A673 (cell line): ENCODE measurements at regions not wholly inside any gene's neighbourhood (a gene's known extent, or its start where the extent isn't known, plus 50 kb on each side); places are given as distances from the start of the nearest gene placed in this dataset.

Experiments used
- BruUV-seq: library from RNA; stranded (reverse); fragments of 400-500 nt; replicated peaks from 2 replicates; lab custom pipeline; 2021; lab: Mats Ljungman, UMichigan
- CTCF ChIA-PET: fragments of 300-600 bp; sonication (Branson Sonifier 250); formaldehyde crosslinking; loops from one replicate; lab custom pipeline; 2022; ENCODE audit warnings: antibody characterized with exemption; lab: Charles Lee
- POLR2A ChIA-PET: fragments of 300-600 bp; sonication (Branson Sonifier 250); formaldehyde crosslinking; loops from one replicate; lab custom pipeline; 2022; ENCODE audit warnings: antibody characterized with exemption; ENCODE audit not compliant: low non-redundant PET; lab: Charles Lee
- DNase-seq: peaks from one replicate; pipeline ENCODE4 v3.0.0-alpha.2; 2015; ENCODE audit warnings: low spot score
- H3K27ac ChIP-seq: fragments of 200-600 bp; sonication (generic); 2 replicates; pipeline ENCODE4 v1.5.1; 2016; ENCODE audit warnings: mixed run types, low read depth, mild to moderate bottlenecking, mixed read lengths, antibody characterized with exemption, low read length; ENCODE audit not compliant: poor library complexity, severe bottlenecking
- H3K27me3 ChIP-seq: fragments of 200-600 bp; sonication (generic); replicated peaks from 2 replicates; pipeline ENCODE4 v1.6.1; 2017; ENCODE audit warnings: mixed run types, low read depth, mild to moderate bottlenecking, mixed read lengths, antibody characterized with exemption, low read length; ENCODE audit not compliant: insufficient read depth, poor library complexity
- H3K36me3 ChIP-seq: fragments of 200-600 bp; sonication (generic); 2 replicates; pipeline ENCODE4 v1.6.1; 2016; ENCODE audit warnings: mixed run types, mild to moderate bottlenecking, mixed read lengths, antibody characterized with exemption, low read length; ENCODE audit not compliant: insufficient read depth, poor library complexity, severe bottlenecking
- H3K4me1 ChIP-seq: fragments of 200-600 bp; sonication (generic); 2 replicates; pipeline ENCODE4 v1.6.1; 2017; ENCODE audit warnings: mixed run types, mild to moderate bottlenecking, mixed read lengths, antibody characterized with exemption, low read length; ENCODE audit not compliant: insufficient read depth, poor library complexity, severe bottlenecking
- H3K4me3 ChIP-seq: fragments of 200-600 bp; sonication (generic); 2 replicates; pipeline ENCODE4 v1.5.1; 2016; ENCODE audit warnings: low read depth, mixed run types, mild to moderate bottlenecking, mixed read lengths, low read length; ENCODE audit not compliant: poor library complexity, severe bottlenecking
- H3K9me3 ChIP-seq: fragments of 200-600 bp; sonication (generic); 2 replicates; pipeline ENCODE4 v1.6.1; 2016; ENCODE audit warnings: mixed run types, low read depth, mild to moderate bottlenecking, mixed read lengths, antibody characterized with exemption, low read length; ENCODE audit not compliant: poor library complexity, severe bottlenecking
- EZH2 ChIP-seq: fragments of 200-600 bp; sonication (generic); IDR thresholded peaks from 2 replicates; pipeline ENCODE4 v1.6.1; 2017; ENCODE audit warnings: borderline replicate concordance, low read depth, mild to moderate bottlenecking, mixed read lengths, antibody characterized with exemption, low read length; ENCODE audit not compliant: poor library complexity, severe bottlenecking
- intact Hi-C: fragments of 100-400 bp; cut with micrococcal nuclease; formaldehyde crosslinking; loops from one replicate; pipeline ENCODE4 v1.10.0; 2022; ENCODE audit not compliant: unreplicated experiment
- TF ChIP-seq, protein P1 (sequence below): fragments of 300-800, 200-600 bp; sonication (generic); conservative IDR thresholded peaks from 2 replicates; pipeline ENCODE4 v1.5.1; 2017; ENCODE audit warnings: low read depth, mild to moderate bottlenecking, antibody characterized with exemption, low read length, moderate library complexity, mixed read lengths

DNA sequence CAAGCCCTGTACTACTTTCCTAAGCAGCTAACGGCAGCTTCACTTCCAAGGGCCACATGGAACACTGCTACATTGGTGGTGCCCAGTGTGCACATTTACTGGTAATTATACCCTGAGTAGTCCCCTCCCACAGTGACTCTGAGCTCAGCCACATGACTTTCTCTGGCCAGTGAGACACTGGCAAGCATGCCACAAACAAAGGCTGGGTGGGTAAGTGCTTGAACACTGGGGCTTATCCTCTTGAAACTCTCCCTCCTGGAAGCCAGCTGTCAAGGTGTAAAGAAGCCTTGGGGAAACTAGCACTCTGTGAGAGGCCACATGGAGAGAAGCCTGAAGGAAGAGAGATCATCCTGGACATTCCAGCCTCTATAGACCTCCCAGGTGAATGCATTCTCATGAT lies 54.4 kb upstream of the DRD2 start:
- POLR2A ChIA-PET, result interaction anchor here (0.5 kb wide), 1 partner anchor 48 kb away, joined by 3 read pairs; no protein-coding TSS in a partner anchor
- intact Hi-C loops, result loop anchor here (5.0 to 10.0 kb wide), 2 partner anchors 152 to 945 kb away; no protein-coding TSS in a partner anchor

DNA sequence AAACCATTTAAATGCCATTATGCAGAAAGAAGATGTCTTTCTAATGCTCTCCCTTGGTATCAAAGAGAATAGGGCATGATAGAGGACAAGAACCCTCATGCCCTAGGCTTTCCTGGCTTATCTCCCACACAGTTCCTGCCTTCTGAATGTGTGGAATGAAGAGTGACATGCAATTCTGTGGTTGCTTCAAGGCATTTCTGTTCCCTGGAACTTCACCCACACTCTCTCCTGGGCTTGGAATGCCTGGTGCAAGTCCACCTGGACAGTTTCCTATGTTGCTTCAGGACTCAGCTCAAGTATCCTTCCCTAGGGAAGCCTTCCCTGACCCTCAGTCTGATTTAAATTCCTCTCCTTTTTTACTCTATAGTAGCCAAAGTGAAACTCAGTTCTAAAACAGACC lies 53.8 kb upstream of the DRD2 start:
- no peak for TF ChIP-seq EZH2
- TF ChIP-seq, protein P1, sequence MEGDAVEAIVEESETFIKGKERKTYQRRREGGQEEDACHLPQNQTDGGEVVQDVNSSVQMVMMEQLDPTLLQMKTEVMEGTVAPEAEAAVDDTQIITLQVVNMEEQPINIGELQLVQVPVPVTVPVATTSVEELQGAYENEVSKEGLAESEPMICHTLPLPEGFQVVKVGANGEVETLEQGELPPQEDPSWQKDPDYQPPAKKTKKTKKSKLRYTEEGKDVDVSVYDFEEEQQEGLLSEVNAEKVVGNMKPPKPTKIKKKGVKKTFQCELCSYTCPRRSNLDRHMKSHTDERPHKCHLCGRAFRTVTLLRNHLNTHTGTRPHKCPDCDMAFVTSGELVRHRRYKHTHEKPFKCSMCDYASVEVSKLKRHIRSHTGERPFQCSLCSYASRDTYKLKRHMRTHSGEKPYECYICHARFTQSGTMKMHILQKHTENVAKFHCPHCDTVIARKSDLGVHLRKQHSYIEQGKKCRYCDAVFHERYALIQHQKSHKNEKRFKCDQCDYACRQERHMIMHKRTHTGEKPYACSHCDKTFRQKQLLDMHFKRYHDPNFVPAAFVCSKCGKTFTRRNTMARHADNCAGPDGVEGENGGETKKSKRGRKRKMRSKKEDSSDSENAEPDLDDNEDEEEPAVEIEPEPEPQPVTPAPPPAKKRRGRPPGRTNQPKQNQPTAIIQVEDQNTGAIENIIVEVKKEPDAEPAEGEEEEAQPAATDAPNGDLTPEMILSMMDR, result no peak
- intact Hi-C loops, result no loop called here
- Histone ChIP-seq H3K36me3 (no peaks in the 10 kb centered on the region), H3K27ac (no peak overlapping the region), H3K4me3 (no peak overlapping the region), H3K4me1 (no peaks in the 10 kb centered on the region), H3K27me3 (no peaks in the 10 kb centered on the region), H3K9me3 (no peaks in the 10 kb centered on the region)
- no peak for DNase-seq
- POLR2A ChIA-PET, result no interaction called here
- CTCF ChIA-PET, result no interaction called here
- BruUV-seq, result no TSS peak

More for the DNA sequence above, 54.4 kb upstream of the DRD2 start:
- Histone ChIP-seq H3K9me3 (no peaks in the 10 kb centered on the region), H3K4me1 (no peaks in the 10 kb centered on the region), H3K27me3 (no peaks in the 10 kb centered on the region), H3K36me3 (no peaks in the 10 kb centered on the region), H3K27ac (no peak overlapping the region), H3K4me3 (no peak overlapping the region)
- no peak for DNase-seq
- CTCF ChIA-PET, result no interaction called here
- TF ChIP-seq, protein P1, result no peak
- no peak for TF ChIP-seq EZH2
- no TSS peak for BruUV-seq

DNA sequence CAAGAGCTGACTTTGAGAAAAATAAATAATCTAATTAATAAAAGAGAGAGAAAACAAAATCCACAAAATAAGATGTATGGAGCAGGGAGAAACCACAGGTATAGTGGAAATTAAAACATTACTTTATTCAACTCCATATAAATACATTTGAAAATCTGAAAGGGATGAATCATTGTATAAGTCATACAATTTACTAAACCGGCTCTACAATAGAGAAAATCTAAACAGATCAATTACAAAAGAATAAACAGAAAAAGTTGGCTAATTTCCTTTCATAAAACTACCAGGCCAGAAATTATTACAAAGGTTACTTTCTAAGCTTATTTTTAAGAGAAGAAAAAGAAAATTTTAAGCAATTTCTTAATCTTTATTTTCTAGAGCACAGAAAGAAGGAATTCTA lies 51.3 kb upstream of the DRD2 start:
- H3K27ac ChIP-seq, result no peak overlapping the region
- H3K9me3 ChIP-seq, result no peaks in the 10 kb centered on the region
- POLR2A ChIA-PET, result no interaction called here
- no peaks in the 10 kb centered on the region for H3K4me1 ChIP-seq
- DNase-seq, result no peak
- no peaks in the 10 kb centered on the region for H3K36me3 ChIP-seq
- CTCF ChIA-PET, result no interaction called here
- intact Hi-C loops, result no loop called here
- no peak overlapping the region for H3K4me3 ChIP-seq
- no peaks in the 10 kb centered on the region for H3K27me3 ChIP-seq
- no TSS peak for BruUV-seq
- TF ChIP-seq, protein P1, result no peak
- no peak for TF ChIP-seq EZH2
